Smooth muscle cell (in vitro differentiated cells): ENCODE measurements at regions not wholly inside any gene's neighbourhood (a gene's known extent, or its start where the extent isn't known, plus 50 kb on each side); places are given as distances from the start of the nearest gene placed in this dataset.
"Not testable (repeated sequence)": the region's sequence is repeated elsewhere in the genome, so short reads cannot be mapped to it uniquely, and the experiment has no call there.

Experiments used
- DNase-seq: peaks from one replicate; lab custom pipeline; 2025; ENCODE audit not compliant: unreplicated experiment; lab: John Stamatoyannopoulos, UW
- H2AFZ ChIP-seq: fragments of 200-600 bp; sonication (generic); 2 replicates; pipeline ENCODE4 v1.6.0; 2016; ENCODE audit warnings: antibody characterized with exemption, low read depth, mild to moderate bottlenecking
- H3F3A ChIP-seq: fragments of 200-600 bp; sonication (generic); 2 replicates; pipeline ENCODE4 v1.6.0; 2017; ENCODE audit warnings: antibody characterized with exemption, low read depth
- H3K27ac ChIP-seq: fragments of 200-600 bp; sonication (generic); 2 replicates; pipeline ENCODE4 v1.5.1; 2016; ENCODE audit warnings: low read depth, mild to moderate bottlenecking
- H3K27me3 ChIP-seq: fragments of 200-600 bp; sonication (generic); 2 replicates; pipeline ENCODE4 v1.6.1; 2016; ENCODE audit warnings: low read depth, mild to moderate bottlenecking
- H3K36me3 ChIP-seq: fragments of 200-600 bp; sonication (generic); 2 replicates; pipeline ENCODE4 v1.5.1; 2016; ENCODE audit warnings: low read depth
- H3K4me1 ChIP-seq: fragments of 200-600 bp; sonication (generic); 2 replicates; pipeline ENCODE4 v1.5.1; 2016; ENCODE audit warnings: low read depth
- H3K4me2 ChIP-seq: fragments of 200-600 bp; sonication (generic); 2 replicates; pipeline ENCODE4 v1.6.0; 2016; ENCODE audit warnings: mild to moderate bottlenecking
- H3K4me3 ChIP-seq: fragments of 200-600 bp; sonication (generic); 2 replicates; pipeline ENCODE4 v1.5.1; 2016; ENCODE audit warnings: mild to moderate bottlenecking
- H3K79me2 ChIP-seq: fragments of 200-600 bp; sonication (generic); 2 replicates; pipeline ENCODE4 v1.6.0; 2016; ENCODE audit warnings: low read depth, mild to moderate bottlenecking
- H3K9ac ChIP-seq: fragments of 200-600 bp; sonication (generic); 2 replicates; pipeline ENCODE4 v1.6.0; 2016; ENCODE audit warnings: low read depth
- H3K9me3 ChIP-seq: fragments of 200-600 bp; sonication (generic); replicated peaks from 2 replicates; pipeline ENCODE4 v1.5.1; 2016; ENCODE audit warnings: low read depth
- H4K20me1 ChIP-seq: fragments of 200-600 bp; sonication (generic); 2 replicates; pipeline ENCODE4 v1.6.0; 2016; ENCODE audit warnings: low read depth
- CTCF ChIP-seq: fragments of 200-600 bp; sonication (generic); IDR thresholded peaks from 2 replicates; pipeline ENCODE4 v1.5.1; 2017; ENCODE audit warnings: borderline replicate concordance, mild to moderate bottlenecking, antibody characterized with exemption; ENCODE audit not compliant: insufficient read depth, poor library complexity, severe bottlenecking
- WGBS: methylation state at CpG from one replicate; pipeline ENCODE4 v1.1.7; 2016; ENCODE audit warnings: low lambda C conversion rate; 5-methylcytosine and 5-hydroxymethylcytosine counted together

- DNase-seq: no peak
- no peak overlapping the region for H3K27ac ChIP-seq
- H3F3A ChIP-seq: no peaks in the 10 kb centered on the region
- H3K79me2 ChIP-seq: no peaks in the 10 kb centered on the region
- H3K36me3 ChIP-seq: no peaks in the 10 kb centered on the region
- no peak overlapping the region for H3K4me2 ChIP-seq
- no peak overlapping the region for H3K9ac ChIP-seq
- H3K4me3 ChIP-seq: no peak overlapping the region
- H3K9me3 ChIP-seq: no peaks in the 10 kb centered on the region
- 86% methylated on average over 3 of the region's 3 CpGs for WGBS
- H4K20me1 ChIP-seq: no peaks in the 10 kb centered on the region
- no peak for TF ChIP-seq CTCF
- no peaks in the 10 kb centered on the region for H3K27me3 ChIP-seq
- H3K4me1 ChIP-seq: no peaks in the 10 kb centered on the region
- no peak overlapping the region for H2AFZ ChIP-seq
Measured at GRCh38 chr4:64705989-64706388, 296.7 kb upstream of the TECRL start.

- no peaks in the 10 kb centered on the region for H3K9me3 ChIP-seq
- H2AFZ ChIP-seq: no peak overlapping the region
- H3K27ac ChIP-seq: no peak overlapping the region
- no peak for DNase-seq
- no peaks in the 10 kb centered on the region for H3K79me2 ChIP-seq
- H3F3A ChIP-seq: no peaks in the 10 kb centered on the region
- no peaks in the 10 kb centered on the region for H3K4me1 ChIP-seq
- no peak overlapping the region for H3K9ac ChIP-seq
- no peaks in the 10 kb centered on the region for H3K27me3 ChIP-seq
- no peak overlapping the region for H3K4me2 ChIP-seq
- H4K20me1 ChIP-seq: no peaks in the 10 kb centered on the region
- no peak overlapping the region for H3K4me3 ChIP-seq
- no peak for TF ChIP-seq CTCF
- WGBS: 85% methylated on average over 2 of the region's 2 CpGs
- H3K36me3 ChIP-seq: no peaks in the 10 kb centered on the region
Measured at GRCh38 chr4:64698171-64698570, 288.9 kb upstream of the TECRL start.

- no peaks in the 10 kb centered on the region for H3K27me3 ChIP-seq
- no peaks in the 10 kb centered on the region for H4K20me1 ChIP-seq
- no peak overlapping the region for H3K4me2 ChIP-seq
- H3K36me3 ChIP-seq: no peaks in the 10 kb centered on the region
- H2AFZ ChIP-seq: no peak overlapping the region
- H3K9me3 ChIP-seq: no peaks in the 10 kb centered on the region
- H3K79me2 ChIP-seq: no peaks in the 10 kb centered on the region
- DNase-seq: no peak
- no peak for TF ChIP-seq CTCF
- WGBS: 90% methylated on average over 4 of the region's 4 CpGs
- H3K27ac ChIP-seq: no peak overlapping the region
- H3F3A ChIP-seq: no peaks in the 10 kb centered on the region
- H3K4me1 ChIP-seq: no peaks in the 10 kb centered on the region
- H3K4me3 ChIP-seq: no peak overlapping the region
- H3K9ac ChIP-seq: no peak overlapping the region
Measured at GRCh38 chr4:64682946-64683345, 273.7 kb upstream of the TECRL start.

- no peaks in the 10 kb centered on the region for H3K79me2 ChIP-seq
- no peaks in the 10 kb centered on the region for H3K9me3 ChIP-seq
- no peaks in the 10 kb centered on the region for H3K36me3 ChIP-seq
- H3K9ac ChIP-seq: no peak overlapping the region
- H3K4me2 ChIP-seq: no peak overlapping the region
- no peak overlapping the region for H2AFZ ChIP-seq
- H3K4me3 ChIP-seq: no peak overlapping the region
- no peaks in the 10 kb centered on the region for H3K4me1 ChIP-seq
- TF ChIP-seq CTCF: no peak
- no peak for DNase-seq
- no peak overlapping the region for H3K27ac ChIP-seq
- H3K27me3 ChIP-seq: no peaks in the 10 kb centered on the region
- WGBS: 88% methylated on average over 4 of the region's 4 CpGs
- no peaks in the 10 kb centered on the region for H3F3A ChIP-seq
- no peaks in the 10 kb centered on the region for H4K20me1 ChIP-seq
Measured at GRCh38 chr4:64682481-64682880, 273.2 kb upstream of the TECRL start.

GRCh38 chr4:64673121-64673520 lies 263.9 kb upstream of the TECRL start:
- not testable (repeated sequence) for H4K20me1 ChIP-seq, H3K79me2 ChIP-seq, H3K4me2 ChIP-seq, H2AFZ ChIP-seq, H3K9ac ChIP-seq, H3K36me3 ChIP-seq, H3K4me1 ChIP-seq, H3K9me3 ChIP-seq, H3K4me3 ChIP-seq, DNase-seq, H3K27ac ChIP-seq, H3F3A ChIP-seq, H3K27me3 ChIP-seq
- WGBS: 87% methylated on average over 2 of the region's 2 CpGs
